ENCODE measurements at regions not wholly inside any gene's neighbourhood (a gene's known extent, or its start where the extent isn't known, plus 50 kb on each side); places are given as distances from the start of the nearest gene placed in this dataset.

GRCh38 chr3:94607778-94608177, 544.9 kb downstream of the NSUN3 start:
- H3K4me1 ChIP-seq (ENCODE audit: control insufficient read depth in 2 of 2, insufficient read depth in 1 of 2, low read depth in 1 of 2, low read length in 2 of 2): no peaks in the 10 kb centered on the region
- H2AK5ac ChIP-seq (ENCODE audit: low read depth, low read length): no peak overlapping the region
- H3K4me2 ChIP-seq (ENCODE audit: insufficient read depth, low read length, poor library complexity, severe bottlenecking): no peak overlapping the region
- no peak overlapping the region for H3K23ac ChIP-seq (ENCODE audit: low read depth, low read length, poor library complexity)
- H3K36me3 ChIP-seq (replicated peaks in 1 of 2; ENCODE audit: control insufficient read depth in 2 of 2, insufficient read depth in 2 of 2, low read length in 2 of 2): no peaks in the 10 kb centered on the region
- no peak overlapping the region for H3K18ac ChIP-seq (ENCODE audit: low read length)
- H3K79me1 ChIP-seq (ENCODE audit: low read depth, low read length): no peaks in the 10 kb centered on the region
- no peak overlapping the region for H3K14ac ChIP-seq (ENCODE audit: low read length)
- no CpG with 5 or more reads among the region's 2 CpGs for WGBS, 2 donors (ENCODE audit: extremely low coverage in 2 of 2, insufficient read length in 2 of 2, insufficient replicate concordance in 1 of 2)
- no peaks in the 10 kb centered on the region for H3K27me3 ChIP-seq (ENCODE audit: control insufficient read depth in 3 of 3, insufficient read depth in 3 of 3, low read depth in 1 of 3, low read length in 3 of 3)
- no peak overlapping the region for H2BK5ac ChIP-seq (ENCODE audit: low read length)
- DNase-seq (ENCODE audit: low spot score): no peak
- H2AFZ ChIP-seq (ENCODE audit: low read length): no peak overlapping the region
- no peaks in the 10 kb centered on the region for H3K9me3 ChIP-seq (replicated peaks in 1 of 2; ENCODE audit: control insufficient read depth in 2 of 2, insufficient read depth in 1 of 2, low read depth in 1 of 2, low read length in 2 of 2)
- H2BK12ac ChIP-seq (ENCODE audit: low read length): no peak overlapping the region
- no peak overlapping the region for H2BK15ac ChIP-seq (ENCODE audit: low read length)
- no peak overlapping the region for H3K4me3 ChIP-seq (ENCODE audit: low read length in 2 of 2)
- H3K27ac ChIP-seq (replicated peaks; ENCODE audit: low read length): no peak overlapping the region
- no peak overlapping the region for H3K9ac ChIP-seq (ENCODE audit: low read depth, low read length, poor library complexity)
- no peak overlapping the region for H4K8ac ChIP-seq (ENCODE audit: low read depth, low read length)
- no peak overlapping the region for H4K91ac ChIP-seq (ENCODE audit: low read depth, low read length, poor library complexity)
- no peak overlapping the region for H2BK120ac ChIP-seq (ENCODE audit: low read depth, low read length)
- no peak overlapping the region for H3K4ac ChIP-seq (ENCODE audit: low read length)

GRCh38 chr3:94609908-94610307, 547.0 kb downstream of the NSUN3 start:
- H3K4me3 ChIP-seq (ENCODE audit: low read length in 2 of 2): no peak overlapping the region
- H3K14ac ChIP-seq (ENCODE audit: low read length): no peak overlapping the region
- no peaks in the 10 kb centered on the region for H3K36me3 ChIP-seq (replicated peaks in 1 of 2; ENCODE audit: control insufficient read depth in 2 of 2, insufficient read depth in 2 of 2, low read length in 2 of 2)
- H3K27me3 ChIP-seq (ENCODE audit: control insufficient read depth in 3 of 3, insufficient read depth in 3 of 3, low read depth in 1 of 3, low read length in 3 of 3): no peaks in the 10 kb centered on the region
- H2AFZ ChIP-seq (ENCODE audit: low read length): no peak overlapping the region
- WGBS, 2 donors (ENCODE audit: extremely low coverage in 2 of 2, insufficient read length in 2 of 2, insufficient replicate concordance in 1 of 2): no CpG with 5 or more reads among the region's 3 CpGs
- H3K9me3 ChIP-seq (replicated peaks in 1 of 2; ENCODE audit: control insufficient read depth in 2 of 2, insufficient read depth in 1 of 2, low read depth in 1 of 2, low read length in 2 of 2): no peaks in the 10 kb centered on the region
- H2BK120ac ChIP-seq (ENCODE audit: low read depth, low read length): no peak overlapping the region
- no peak overlapping the region for H3K18ac ChIP-seq (ENCODE audit: low read length)
- no peak overlapping the region for H3K23ac ChIP-seq (ENCODE audit: low read depth, low read length, poor library complexity)
- no peak overlapping the region for H2BK12ac ChIP-seq (ENCODE audit: low read length)
- H2AK5ac ChIP-seq (ENCODE audit: low read depth, low read length): no peak overlapping the region
- no peak for DNase-seq (ENCODE audit: low spot score)
- no peak overlapping the region for H3K9ac ChIP-seq (ENCODE audit: low read depth, low read length, poor library complexity)
- no peak overlapping the region for H4K8ac ChIP-seq (ENCODE audit: low read depth, low read length)
- no peak overlapping the region for H3K4me2 ChIP-seq (ENCODE audit: insufficient read depth, low read length, poor library complexity, severe bottlenecking)
- H4K91ac ChIP-seq (ENCODE audit: low read depth, low read length, poor library complexity): no peak overlapping the region
- no peaks in the 10 kb centered on the region for H3K79me1 ChIP-seq (ENCODE audit: low read depth, low read length)
- H2BK5ac ChIP-seq (ENCODE audit: low read length): no peak overlapping the region
- no peaks in the 10 kb centered on the region for H3K4me1 ChIP-seq (ENCODE audit: control insufficient read depth in 2 of 2, insufficient read depth in 1 of 2, low read depth in 1 of 2, low read length in 2 of 2)
- no peak overlapping the region for H3K27ac ChIP-seq (replicated peaks; ENCODE audit: low read length)
- H3K4ac ChIP-seq (ENCODE audit: low read length): no peak overlapping the region
- no peak overlapping the region for H2BK15ac ChIP-seq (ENCODE audit: low read length)

- no CpG with 5 or more reads among the region's 5 CpGs for WGBS, 2 donors (ENCODE audit: extremely low coverage in 2 of 2, insufficient read length in 2 of 2, insufficient replicate concordance in 1 of 2)
- no peak overlapping the region for H4K91ac ChIP-seq (ENCODE audit: low read depth, low read length, poor library complexity)
Measured at GRCh38 chr3:94611596-94611995, 548.7 kb downstream of the NSUN3 start.

GRCh38 chr3:94612631-94613030, 549.8 kb downstream of the NSUN3 start:
- H3K27me3 ChIP-seq (ENCODE audit: control insufficient read depth in 3 of 3, insufficient read depth in 3 of 3, low read depth in 1 of 3, low read length in 3 of 3): no peaks in the 10 kb centered on the region
- no peaks in the 10 kb centered on the region for H3K9me3 ChIP-seq (replicated peaks in 1 of 2; ENCODE audit: control insufficient read depth in 2 of 2, insufficient read depth in 1 of 2, low read depth in 1 of 2, low read length in 2 of 2)
- H3K36me3 ChIP-seq (replicated peaks in 1 of 2; ENCODE audit: control insufficient read depth in 2 of 2, insufficient read depth in 2 of 2, low read length in 2 of 2): no peaks in the 10 kb centered on the region
- H2AK5ac ChIP-seq (ENCODE audit: low read depth, low read length): no peak overlapping the region
- no peak overlapping the region for H2BK15ac ChIP-seq (ENCODE audit: low read length)
- WGBS, 2 donors (ENCODE audit: extremely low coverage in 2 of 2, insufficient read length in 2 of 2, insufficient replicate concordance in 1 of 2): no CpG with 5 or more reads among the region's 1 CpG
- H3K14ac ChIP-seq (ENCODE audit: low read length): no peak overlapping the region
- H3K23ac ChIP-seq (ENCODE audit: low read depth, low read length, poor library complexity): no peak overlapping the region
- no peak overlapping the region for H3K9ac ChIP-seq (ENCODE audit: low read depth, low read length, poor library complexity)
- H2AFZ ChIP-seq (ENCODE audit: low read length): no peak overlapping the region
- H3K18ac ChIP-seq (ENCODE audit: low read length): no peak overlapping the region
- H4K91ac ChIP-seq (ENCODE audit: low read depth, low read length, poor library complexity): no peak overlapping the region
- H3K27ac ChIP-seq (replicated peaks; ENCODE audit: low read length): no peak overlapping the region
- H4K8ac ChIP-seq (ENCODE audit: low read depth, low read length): no peak overlapping the region
- H3K4me1 ChIP-seq (ENCODE audit: control insufficient read depth in 2 of 2, insufficient read depth in 1 of 2, low read depth in 1 of 2, low read length in 2 of 2): no peaks in the 10 kb centered on the region
- no peaks in the 10 kb centered on the region for H3K79me1 ChIP-seq (ENCODE audit: low read depth, low read length)
- H2BK120ac ChIP-seq (ENCODE audit: low read depth, low read length): no peak overlapping the region
- H2BK12ac ChIP-seq (ENCODE audit: low read length): no peak overlapping the region
- H2BK5ac ChIP-seq (ENCODE audit: low read length): no peak overlapping the region
- no peak overlapping the region for H3K4ac ChIP-seq (ENCODE audit: low read length)
- DNase-seq (ENCODE audit: low spot score): no peak
- H3K4me3 ChIP-seq (ENCODE audit: low read length in 2 of 2): no peak overlapping the region
- no peak overlapping the region for H3K4me2 ChIP-seq (ENCODE audit: insufficient read depth, low read length, poor library complexity, severe bottlenecking)

More at GRCh38 chr3:94611596-94611995, 548.7 kb downstream of the NSUN3 start:
- H2AFZ ChIP-seq (ENCODE audit: low read length): no peak overlapping the region
- H2BK12ac ChIP-seq (ENCODE audit: low read length): no peak overlapping the region
- no peak overlapping the region for H3K27ac ChIP-seq (replicated peaks; ENCODE audit: low read length)
- H3K9me3 ChIP-seq (replicated peaks in 1 of 2; ENCODE audit: control insufficient read depth in 2 of 2, insufficient read depth in 1 of 2, low read depth in 1 of 2, low read length in 2 of 2): no peaks in the 10 kb centered on the region
- no peaks in the 10 kb centered on the region for H3K79me1 ChIP-seq (ENCODE audit: low read depth, low read length)
- H2BK120ac ChIP-seq (ENCODE audit: low read depth, low read length): no peak overlapping the region
- H3K27me3 ChIP-seq (ENCODE audit: control insufficient read depth in 3 of 3, insufficient read depth in 3 of 3, low read depth in 1 of 3, low read length in 3 of 3): no peaks in the 10 kb centered on the region
- H3K14ac ChIP-seq (ENCODE audit: low read length): no peak overlapping the region
- no peak overlapping the region for H2BK5ac ChIP-seq (ENCODE audit: low read length)
- no peak overlapping the region for H4K8ac ChIP-seq (ENCODE audit: low read depth, low read length)
- H3K4me3 ChIP-seq (ENCODE audit: low read length in 2 of 2): no peak overlapping the region
- H3K4me1 ChIP-seq (ENCODE audit: control insufficient read depth in 2 of 2, insufficient read depth in 1 of 2, low read depth in 1 of 2, low read length in 2 of 2): no peaks in the 10 kb centered on the region
- no peak overlapping the region for H3K23ac ChIP-seq (ENCODE audit: low read depth, low read length, poor library complexity)
- H2AK5ac ChIP-seq (ENCODE audit: low read depth, low read length): no peak overlapping the region
- no peak overlapping the region for H3K4ac ChIP-seq (ENCODE audit: low read length)
- no peaks in the 10 kb centered on the region for H3K36me3 ChIP-seq (replicated peaks in 1 of 2; ENCODE audit: control insufficient read depth in 2 of 2, insufficient read depth in 2 of 2, low read length in 2 of 2)
- no peak overlapping the region for H3K9ac ChIP-seq (ENCODE audit: low read depth, low read length, poor library complexity)
- H3K4me2 ChIP-seq (ENCODE audit: insufficient read depth, low read length, poor library complexity, severe bottlenecking): no peak overlapping the region
- H3K18ac ChIP-seq (ENCODE audit: low read length): no peak overlapping the region
- H2BK15ac ChIP-seq (ENCODE audit: low read length): no peak overlapping the region
- DNase-seq (ENCODE audit: low spot score): no peak

Data from neuronal stem cell (in vitro differentiated cells).